IMR-90 (cell line): ENCODE measurements at regions not wholly inside any gene's neighbourhood (a gene's known extent, or its start where the extent isn't known, plus 50 kb on each side); places are given as distances from the start of the nearest gene placed in this dataset.

Source experiments
- ATAC-seq: fragments of 200-7000 bp; cut with Tn5 transposase; 2 replicates; pipeline ENCODE4 v1.9.1; 2020; ENCODE audit warnings: low read depth, mild to moderate bottlenecking, moderate library complexity
- BruUV-seq: library from RNA; stranded (reverse); fragments of 400-500 nt; replicated peaks from 2 replicates; lab custom pipeline; 2021; lab: Mats Ljungman, UMichigan
- CTCF ChIA-PET: fragments of 300-600 bp; formaldehyde crosslinking; extraction: SDS; loops from one replicate; lab custom pipeline; 2021; ENCODE audit warnings: antibody characterized with exemption; lab: Yijun Ruan, JAX
- POLR2A ChIA-PET: fragments of 300-600 bp; sonication (Branson Sonifier 250); formaldehyde crosslinking; loops from one replicate; lab custom pipeline; 2022; ENCODE audit warnings: antibody characterized with exemption; ENCODE audit not compliant: unreplicated experiment; lab: Charles Lee
- DNase-seq: peaks from one replicate; pipeline ENCODE4 v3.0.0; 2013
- H2AFZ ChIP-seq: replicated peaks from 2 replicates; pipeline ENCODE3; 2013; ENCODE audit warnings: low read length, mild to moderate bottlenecking; ENCODE audit not compliant: poor library complexity
- H2AK5ac ChIP-seq: 2 replicates; pipeline ENCODE4 v1.6.1; 2013; ENCODE audit warnings: low read depth, low read length, inconsistent platforms
- H2AK9ac ChIP-seq: replicated peaks from 2 replicates; pipeline ENCODE3; 2013; ENCODE audit warnings: mild to moderate bottlenecking, low read depth, low read length, moderate library complexity; ENCODE audit not compliant: poor library complexity
- H2BK120ac ChIP-seq: 2 replicates; pipeline ENCODE4 v1.6.1; 2013; ENCODE audit warnings: low read depth, low read length, inconsistent platforms
- H2BK15ac ChIP-seq: 3 replicates; pipeline ENCODE4 v1.6.1; 2013; ENCODE audit warnings: low read depth, low read length, inconsistent platforms
- H2BK20ac ChIP-seq: 2 replicates; pipeline ENCODE4 v1.6.1; 2013; ENCODE audit warnings: low read depth, mild to moderate bottlenecking, inconsistent platforms, low read length, moderate library complexity
- H2BK5ac ChIP-seq: 2 replicates; pipeline ENCODE4 v1.6.1; 2013; ENCODE audit warnings: mild to moderate bottlenecking, low read depth, low read length, inconsistent platforms; ENCODE audit not compliant: poor library complexity, severe bottlenecking
- H3K14ac ChIP-seq: replicated peaks from 2 replicates; pipeline ENCODE4 v1.6.1; 2013; ENCODE audit warnings: low read depth, low read length, inconsistent platforms
- H3K18ac ChIP-seq: 2 replicates; pipeline ENCODE4 v1.6.1; 2013; ENCODE audit warnings: low read depth, low read length, control low read depth
- H3K23ac ChIP-seq: 2 replicates; pipeline ENCODE4 v1.6.1; 2013; ENCODE audit warnings: low read depth, low read length, inconsistent platforms
- H3K27ac ChIP-seq: 2 replicates; pipeline ENCODE4 v1.5.1; 2013; ENCODE audit warnings: mild to moderate bottlenecking, control low read depth, low read length; ENCODE audit not compliant: insufficient read depth
- H3K27me3 ChIP-seq: 2 replicates; pipeline ENCODE4 v1.6.1; 2013; ENCODE audit warnings: low read length; ENCODE audit not compliant: control insufficient read depth, insufficient read depth
- H3K36me3 ChIP-seq: 2 replicates; pipeline ENCODE4 v1.6.1; 2013; ENCODE audit warnings: low read length, mixed read lengths; ENCODE audit not compliant: control insufficient read depth, insufficient read depth
- H3K4ac ChIP-seq: 2 replicates; pipeline ENCODE4 v1.6.1; 2013; ENCODE audit warnings: low read depth, low read length, inconsistent platforms
- H3K4me1 ChIP-seq: 2 replicates; pipeline ENCODE4 v1.6.1; 2013; ENCODE audit warnings: low read length, mixed read lengths; ENCODE audit not compliant: control insufficient read depth, insufficient read depth
- H3K4me2 ChIP-seq: 2 replicates; pipeline ENCODE4 v1.6.1; 2013; ENCODE audit warnings: low read depth, mild to moderate bottlenecking, control low read depth, low read length, moderate library complexity
- H3K4me3 ChIP-seq: 2 replicates; pipeline ENCODE4 v1.5.1; 2013; ENCODE audit warnings: low read depth, mild to moderate bottlenecking, control low read depth, low read length, moderate library complexity; ENCODE audit not compliant: insufficient read depth
- H3K56ac ChIP-seq: 2 replicates; pipeline ENCODE4 v1.6.1; 2013; ENCODE audit warnings: low read length, inconsistent platforms; ENCODE audit not compliant: insufficient read depth; ENCODE audit errors: extremely low read depth
- H3K79me1 ChIP-seq, 2 experiments: 2 replicates each; pipeline ENCODE4 v1.6.1; 2013; ENCODE audit warnings: low read length in 2 of 2, inconsistent platforms in 1 of 2, low read depth in 1 of 2
- H3K9ac ChIP-seq: 2 replicates; pipeline ENCODE4 v1.6.1; 2013; ENCODE audit warnings: low read depth, low read length, control low read depth
- H3K9me1 ChIP-seq: 2 replicates; pipeline ENCODE4 v1.6.1; 2013; ENCODE audit warnings: low read length, inconsistent platforms; ENCODE audit not compliant: insufficient read depth
- H3K9me3 ChIP-seq: 2 replicates; pipeline ENCODE4 v1.6.1; 2013; ENCODE audit warnings: low read length; ENCODE audit not compliant: control insufficient read depth, insufficient read depth
- H4K20me1 ChIP-seq: 2 replicates; pipeline ENCODE4 v1.6.1; 2013; ENCODE audit warnings: low read length, inconsistent platforms; ENCODE audit not compliant: insufficient read depth
- H4K5ac ChIP-seq: 2 replicates; pipeline ENCODE4 v1.6.1; 2013; ENCODE audit warnings: mild to moderate bottlenecking, low read depth, low read length, control low read depth
- H4K8ac ChIP-seq, 2 experiments: 2 replicates each; pipeline ENCODE4 v1.6.1; 2013; ENCODE audit warnings: low read depth in 2 of 2, low read length in 2 of 2, control low read depth in 1 of 2, inconsistent platforms in 1 of 2
- H4K91ac ChIP-seq: 2 replicates; pipeline ENCODE4 v1.6.1; 2013; ENCODE audit warnings: low read depth, low read length, inconsistent platforms; ENCODE audit not compliant: insufficient read depth
- BHLHE40 ChIP-seq: fragments of 150-350 bp; IDR thresholded peaks from 2 replicates; pipeline ENCODE4 v1.6.1; 2016; ENCODE audit warnings: mild to moderate bottlenecking, low read depth, low read length
- CHD1 ChIP-seq: IDR thresholded peaks from 2 replicates; pipeline ENCODE4 v1.6.1; 2012; ENCODE audit warnings: low read depth, low read length, improper control_type of control experiment
- FOS ChIP-seq: fragments of 150-350 bp; IDR thresholded peaks from 2 replicates; pipeline ENCODE4 v1.6.1; 2016; ENCODE audit warnings: low read depth, low read length
- MAFK ChIP-seq: IDR thresholded peaks from 2 replicates; pipeline ENCODE4 v1.6.1; 2012; ENCODE audit warnings: low read depth, low read length, improper control_type of control experiment
- MAZ ChIP-seq: IDR thresholded peaks from 2 replicates; pipeline ENCODE4 v1.6.1; 2012; ENCODE audit warnings: low read depth, mild to moderate bottlenecking, low read length, improper control_type of control experiment, moderate library complexity, borderline replicate concordance
- MXI1 ChIP-seq: IDR thresholded peaks from 2 replicates; pipeline ENCODE4 v1.6.1; 2012; ENCODE audit warnings: low read depth, mild to moderate bottlenecking, low read length, moderate library complexity, borderline replicate concordance
- NFE2L2 ChIP-seq: fragments of 150-350 bp; IDR thresholded peaks from 2 replicates; pipeline ENCODE4 v1.6.1; 2016; ENCODE audit warnings: low read depth, mild to moderate bottlenecking, low read length
- POLR2A ChIP-seq: IDR thresholded peaks from 2 replicates; pipeline ENCODE4 v1.6.1; 2012; ENCODE audit warnings: mild to moderate bottlenecking, low read depth, low read length
- RAD21 ChIP-seq: IDR thresholded peaks from 2 replicates; pipeline ENCODE4 v1.6.1; 2012; ENCODE audit warnings: low read length, improper control_type of control experiment
- RCOR1 ChIP-seq: IDR thresholded peaks from 2 replicates; pipeline ENCODE4 v1.6.1; 2012; ENCODE audit warnings: mild to moderate bottlenecking, low read length, improper control_type of control experiment; ENCODE audit not compliant: insufficient replicate concordance
- RFX5 ChIP-seq: IDR thresholded peaks from 2 replicates; pipeline ENCODE4 v1.8.0; 2012; ENCODE audit warnings: low read depth, mild to moderate bottlenecking, low read length, moderate library complexity
- SMC3 ChIP-seq: fragments of 150-350 bp; IDR thresholded peaks from 2 replicates; pipeline ENCODE4 v1.6.1; 2016; ENCODE audit warnings: low read depth, mild to moderate bottlenecking, antibody characterized with exemption, low read length, moderate library complexity
- WGBS, 2 experiments: methylation state at CpG; one replicate each; pipeline versions ENCODE4 v1.1.5 to v1.1.7; 2013; ENCODE audit warnings: missing lambda C conversion rate in 2 of 2; ENCODE audit not compliant: insufficient read length in 1 of 2; ENCODE audit errors: extremely low coverage in 2 of 2; 5-methylcytosine and 5-hydroxymethylcytosine counted together
- dilution Hi-C: fragments of 300-500 bp; cut with HindIII; formaldehyde crosslinking; loops from one replicate; pipeline ENCODE4 v1.14.3; 2018; ENCODE audit warnings: low sequenced_read_pairs; ENCODE audit not compliant: unreplicated experiment
- in situ Hi-C: fragments of 300-500 bp; cut with MboI; formaldehyde crosslinking; loops from 3 replicates; pipeline ENCODE4 v1.14.3; 2019; ENCODE audit warnings: low sequenced_read_pairs, inconsistent platforms, mixed read lengths
- intact Hi-C: fragments of 100-400 bp; cut with micrococcal nuclease; formaldehyde crosslinking; loops from 2 replicates; pipeline ENCODE4 v1.10.0; 2022
- TF ChIP-seq, protein P1 (sequence below): fragments of 150-350 bp; IDR thresholded peaks from 2 replicates; pipeline ENCODE4 v1.6.1; 2016; ENCODE audit warnings: low read depth, mild to moderate bottlenecking, low read length, moderate library complexity, borderline replicate concordance
- TF ChIP-seq, protein P2 (sequence below): conservative IDR thresholded peaks from 2 replicates; pipeline ENCODE4 v1.5.1; 2012; ENCODE audit warnings: mild to moderate bottlenecking, low read depth, low read length, improper control_type of control experiment
- TF ChIP-seq, protein P3 (sequence below): fragments of 150-350 bp; IDR thresholded peaks from 2 replicates; pipeline ENCODE4 v1.6.1; 2017; ENCODE audit warnings: mild to moderate bottlenecking, antibody characterized with exemption, low read length, low read depth

DNA sequence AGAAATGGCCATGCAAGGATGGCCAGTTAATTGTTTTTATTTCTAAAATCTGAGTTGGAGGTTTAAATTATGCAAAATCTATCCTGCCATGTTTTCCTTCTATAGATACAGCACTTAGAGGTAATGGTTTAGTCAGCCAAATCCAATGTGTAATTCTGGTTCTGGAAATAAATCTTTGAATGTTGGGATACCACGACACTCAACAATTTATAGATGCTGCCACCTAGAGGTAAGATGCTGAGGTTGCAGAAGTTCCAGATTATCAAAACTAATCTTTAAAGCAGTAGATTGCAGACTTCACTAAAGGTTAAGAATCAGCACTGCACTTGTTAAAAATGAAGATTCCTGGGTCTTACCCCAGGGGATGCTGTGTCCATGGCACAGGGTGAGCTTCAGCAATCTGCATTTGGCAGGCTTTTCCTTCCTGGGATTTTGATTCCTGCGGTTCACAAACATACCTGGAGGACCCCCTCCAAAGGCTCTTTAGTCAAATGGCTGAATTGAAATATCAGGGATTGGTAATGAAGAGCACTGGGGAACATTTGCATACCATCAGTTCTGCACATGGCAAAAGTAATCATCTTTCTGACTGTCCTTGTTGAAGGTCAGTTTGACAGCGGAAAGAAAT is 53.4 kb upstream of the ANO4 start:
- WGBS, 2 experiments, result no CpG with 5 or more reads among the region's 3 CpGs
- CTCF ChIA-PET, result interaction anchor here (0.6 to 1.4 kb wide), 5 partner anchors 8 to 671 kb away, joined by 3 to 4 read pairs (median 4); no protein-coding TSS in a partner anchor
- Histone ChIP-seq H4K8ac (no peak overlapping the region), H3K4me2 (peak overlapping the region; percentile 41; the same call in 1 of the 2 replicates), H4K20me1 (no peaks in the 10 kb centered on the region), H3K36me3 (no peaks in the 10 kb centered on the region), H4K91ac (no peak overlapping the region), H2AK5ac (no peak overlapping the region), H2AFZ (no peak overlapping the region), H3K14ac (no peak overlapping the region), H4K5ac (no peak overlapping the region), H2BK120ac (no peak overlapping the region), H3K4ac (no peak overlapping the region), H2BK20ac (no peak overlapping the region), H2AK9ac (no peak overlapping the region), H3K27ac (no peak overlapping the region), H3K56ac (no peak overlapping the region), H3K79me1 (no peaks in the 10 kb centered on the region), H3K9ac (no peak overlapping the region), H2BK15ac (no peak overlapping the region), H3K4me3 (no peak overlapping the region), H3K27me3 (no peaks in the 10 kb centered on the region), H3K4me1 (no peaks in the 10 kb centered on the region; the same call in 1 of the 2 replicates), H3K9me3 (no peaks in the 10 kb centered on the region), H3K23ac (no peak overlapping the region), H3K18ac (no peak overlapping the region), H2BK5ac (no peak overlapping the region), H3K9me1 (no peaks in the 10 kb centered on the region)
- dilution Hi-C loops, result no loop called here
- BruUV-seq, result no TSS peak
- TF ChIP-seq, protein P1, sequence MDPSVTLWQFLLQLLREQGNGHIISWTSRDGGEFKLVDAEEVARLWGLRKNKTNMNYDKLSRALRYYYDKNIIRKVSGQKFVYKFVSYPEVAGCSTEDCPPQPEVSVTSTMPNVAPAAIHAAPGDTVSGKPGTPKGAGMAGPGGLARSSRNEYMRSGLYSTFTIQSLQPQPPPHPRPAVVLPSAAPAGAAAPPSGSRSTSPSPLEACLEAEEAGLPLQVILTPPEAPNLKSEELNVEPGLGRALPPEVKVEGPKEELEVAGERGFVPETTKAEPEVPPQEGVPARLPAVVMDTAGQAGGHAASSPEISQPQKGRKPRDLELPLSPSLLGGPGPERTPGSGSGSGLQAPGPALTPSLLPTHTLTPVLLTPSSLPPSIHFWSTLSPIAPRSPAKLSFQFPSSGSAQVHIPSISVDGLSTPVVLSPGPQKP, result no peak
- no peak for TF ChIP-seq CHD1
- no peak for TF ChIP-seq NFE2L2
- TF ChIP-seq SMC3, result peak; percentile 36
- peak; percentile 91 for TF ChIP-seq MAFK
- TF ChIP-seq RAD21, result peak; percentile 51
- no peak for TF ChIP-seq RFX5
- no peak for TF ChIP-seq MAZ
- TF ChIP-seq BHLHE40, result no peak
- TF ChIP-seq, protein P2, sequence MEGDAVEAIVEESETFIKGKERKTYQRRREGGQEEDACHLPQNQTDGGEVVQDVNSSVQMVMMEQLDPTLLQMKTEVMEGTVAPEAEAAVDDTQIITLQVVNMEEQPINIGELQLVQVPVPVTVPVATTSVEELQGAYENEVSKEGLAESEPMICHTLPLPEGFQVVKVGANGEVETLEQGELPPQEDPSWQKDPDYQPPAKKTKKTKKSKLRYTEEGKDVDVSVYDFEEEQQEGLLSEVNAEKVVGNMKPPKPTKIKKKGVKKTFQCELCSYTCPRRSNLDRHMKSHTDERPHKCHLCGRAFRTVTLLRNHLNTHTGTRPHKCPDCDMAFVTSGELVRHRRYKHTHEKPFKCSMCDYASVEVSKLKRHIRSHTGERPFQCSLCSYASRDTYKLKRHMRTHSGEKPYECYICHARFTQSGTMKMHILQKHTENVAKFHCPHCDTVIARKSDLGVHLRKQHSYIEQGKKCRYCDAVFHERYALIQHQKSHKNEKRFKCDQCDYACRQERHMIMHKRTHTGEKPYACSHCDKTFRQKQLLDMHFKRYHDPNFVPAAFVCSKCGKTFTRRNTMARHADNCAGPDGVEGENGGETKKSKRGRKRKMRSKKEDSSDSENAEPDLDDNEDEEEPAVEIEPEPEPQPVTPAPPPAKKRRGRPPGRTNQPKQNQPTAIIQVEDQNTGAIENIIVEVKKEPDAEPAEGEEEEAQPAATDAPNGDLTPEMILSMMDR, result peak; percentile 71
- TF ChIP-seq FOS, result no peak
- no peak for TF ChIP-seq RCOR1
- no peak for TF ChIP-seq POLR2A
- TF ChIP-seq MXI1, result no peak
- TF ChIP-seq, protein P3, sequence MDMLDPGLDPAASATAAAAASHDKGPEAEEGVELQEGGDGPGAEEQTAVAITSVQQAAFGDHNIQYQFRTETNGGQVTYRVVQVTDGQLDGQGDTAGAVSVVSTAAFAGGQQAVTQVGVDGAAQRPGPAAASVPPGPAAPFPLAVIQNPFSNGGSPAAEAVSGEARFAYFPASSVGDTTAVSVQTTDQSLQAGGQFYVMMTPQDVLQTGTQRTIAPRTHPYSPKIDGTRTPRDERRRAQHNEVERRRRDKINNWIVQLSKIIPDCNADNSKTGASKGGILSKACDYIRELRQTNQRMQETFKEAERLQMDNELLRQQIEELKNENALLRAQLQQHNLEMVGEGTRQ, result no peak
- ATAC-seq (peak; percentile 80), DNase-seq (peak; percentile 37)
- POLR2A ChIA-PET, result no interaction called here
- in situ Hi-C loops, result no loop called here
- intact Hi-C loops, result loop anchor here (2.0 kb wide), 1 partner anchor 72 kb away; no protein-coding TSS in a partner anchor
